ENCODE measurements at regions not wholly inside any gene's neighbourhood (a gene's known extent, or its start where the extent isn't known, plus 50 kb on each side); places are given as distances from the start of the nearest gene placed in this dataset.

DNA sequence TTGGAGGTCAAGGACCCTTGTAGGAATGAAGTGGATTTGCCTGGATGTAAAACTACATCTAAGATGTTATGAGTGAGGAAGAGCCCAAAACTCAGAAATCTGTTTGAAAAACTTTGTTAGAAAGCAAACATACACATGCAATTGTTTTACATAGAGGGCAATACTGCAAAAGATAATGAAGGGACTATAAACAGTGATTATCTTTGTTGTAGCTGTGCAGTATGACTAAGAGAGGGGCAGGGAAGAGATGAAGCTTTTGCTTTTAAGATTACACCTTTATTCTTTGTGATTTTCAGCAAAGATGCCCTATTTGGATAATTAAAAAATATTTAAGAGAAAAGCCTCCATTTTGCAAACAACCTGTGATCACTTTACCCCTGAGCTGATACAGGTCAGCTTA is 839.9 kb upstream of the RBFOX1 start:
- DNase-seq: no peak

DNA sequence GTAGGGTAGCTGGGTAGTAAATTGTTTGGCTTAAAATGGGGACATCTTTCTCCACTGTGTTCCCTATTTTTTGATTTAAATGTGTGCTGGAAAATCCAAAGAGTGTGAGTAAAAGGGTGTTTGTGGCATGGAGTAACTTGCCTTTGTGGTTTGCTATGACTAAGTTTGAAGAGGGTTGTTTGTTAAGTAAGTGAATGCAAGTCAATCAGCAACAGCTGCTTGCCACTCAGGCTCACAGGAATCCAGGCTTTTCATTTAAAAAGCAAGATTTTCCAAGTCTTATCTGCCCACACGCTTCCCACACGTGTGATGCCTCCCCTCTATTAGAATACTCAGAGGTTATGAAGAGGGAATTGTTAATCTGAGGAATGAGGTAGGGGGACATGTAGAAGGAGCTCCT is 847.7 kb upstream of the RBFOX1 start:
- DNase-seq: no peak

DNA sequence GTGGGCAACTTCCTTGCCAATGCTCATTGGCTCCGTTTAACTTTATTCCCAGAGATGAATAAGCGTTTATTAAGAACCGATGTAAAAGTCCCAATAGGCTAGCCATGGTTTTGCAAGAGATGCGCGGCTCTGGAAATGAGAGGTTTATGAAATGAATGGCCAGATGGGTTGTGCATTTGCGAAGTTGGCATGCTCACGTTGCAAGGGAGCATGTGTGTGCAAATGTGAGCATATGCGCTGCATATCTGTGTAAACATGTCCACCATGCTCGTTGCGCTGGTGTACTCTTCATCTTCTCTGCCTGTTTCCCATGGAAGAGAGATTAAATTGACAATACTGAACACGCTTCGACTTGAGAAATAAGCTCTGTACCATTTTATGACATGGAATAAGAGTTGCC is 848.6 kb upstream of the RBFOX1 start:
- DNase-seq: no peak

DNA sequence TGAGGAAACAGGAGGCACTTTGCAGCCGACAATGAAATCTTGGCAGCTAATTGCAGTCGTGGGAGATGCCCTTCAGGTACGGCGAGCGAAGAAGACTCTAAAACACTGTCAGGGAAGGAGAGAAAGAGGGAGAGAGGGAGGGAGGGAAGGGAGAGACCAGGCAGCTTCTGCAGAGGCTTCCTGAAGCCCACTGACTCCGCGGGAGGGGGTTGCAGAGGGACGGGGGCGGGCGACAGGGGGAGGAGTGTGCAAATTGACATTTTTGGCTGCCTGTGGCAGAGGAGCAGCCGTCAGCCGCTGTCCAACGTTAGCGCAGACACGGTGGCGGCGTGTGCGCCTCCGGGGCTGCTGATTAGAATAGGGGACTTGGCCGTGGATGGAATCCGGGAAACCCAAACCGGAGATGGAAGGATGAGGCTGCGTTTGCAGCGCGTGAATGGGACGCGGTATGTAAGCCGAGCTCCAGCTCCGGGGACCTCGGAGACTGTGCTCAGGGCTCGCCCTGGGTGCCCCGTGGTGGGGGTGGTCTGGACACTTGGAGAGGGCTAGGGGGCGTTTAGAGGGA is 849.1 kb upstream of the RBFOX1 start:
- no peak for DNase-seq

DNA sequence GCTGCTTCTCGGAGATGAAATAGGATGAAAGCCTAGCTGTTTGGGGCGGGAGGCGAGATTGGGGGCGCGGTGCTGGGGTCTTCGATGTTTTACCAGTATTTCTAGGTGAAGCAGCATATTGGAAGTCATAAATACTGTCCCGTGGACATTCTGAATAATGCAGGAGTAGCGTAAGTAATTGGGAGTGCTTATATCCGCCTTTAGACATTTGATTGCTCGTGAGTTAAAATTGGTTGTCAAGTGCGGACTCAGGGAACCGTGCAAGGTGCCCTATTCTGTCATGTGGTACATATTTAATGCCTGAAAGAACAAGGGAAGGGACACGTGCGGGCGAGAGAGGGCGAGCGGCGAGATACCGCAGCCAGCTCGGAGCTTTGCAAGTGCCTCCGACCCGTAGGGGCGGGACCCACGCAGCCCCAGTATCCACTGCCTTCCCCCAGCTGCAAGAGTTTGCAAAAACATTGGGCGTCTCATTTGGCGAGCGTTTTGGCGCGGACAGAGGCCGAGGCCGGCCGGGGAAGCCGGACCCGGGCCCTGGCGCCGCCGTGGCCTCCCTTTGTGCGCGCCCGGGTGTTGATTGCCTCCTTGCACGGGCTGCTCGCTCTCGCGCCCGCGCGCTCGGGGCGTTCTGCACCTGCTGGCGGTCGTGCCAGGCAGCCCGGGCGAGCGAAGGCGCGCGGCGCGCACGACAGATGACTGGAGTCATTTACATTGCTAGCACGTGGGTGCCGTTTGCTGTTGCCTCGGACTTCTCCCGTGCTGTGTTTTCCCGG is 849.8 kb upstream of the RBFOX1 start:
- no peak for DNase-seq

DNA sequence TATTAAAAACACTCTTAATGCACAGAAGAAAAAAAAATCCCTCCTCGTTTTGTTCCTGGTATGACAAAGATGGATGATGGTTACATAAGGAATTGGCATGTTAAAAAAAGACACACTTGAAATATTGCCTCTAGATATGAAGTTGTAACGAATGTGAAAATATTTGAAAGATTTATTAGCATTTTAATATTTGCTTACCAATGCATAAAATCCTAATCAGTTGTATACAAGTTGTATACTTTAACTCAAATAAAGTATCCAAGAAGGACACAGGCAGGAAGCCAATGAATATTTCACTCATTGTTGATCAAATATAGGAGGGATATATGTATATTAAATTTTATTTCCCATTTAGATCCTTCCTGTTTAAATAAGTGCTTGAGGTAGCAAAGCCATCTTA is 850.8 kb upstream of the RBFOX1 start:
- no peak for DNase-seq

DNA sequence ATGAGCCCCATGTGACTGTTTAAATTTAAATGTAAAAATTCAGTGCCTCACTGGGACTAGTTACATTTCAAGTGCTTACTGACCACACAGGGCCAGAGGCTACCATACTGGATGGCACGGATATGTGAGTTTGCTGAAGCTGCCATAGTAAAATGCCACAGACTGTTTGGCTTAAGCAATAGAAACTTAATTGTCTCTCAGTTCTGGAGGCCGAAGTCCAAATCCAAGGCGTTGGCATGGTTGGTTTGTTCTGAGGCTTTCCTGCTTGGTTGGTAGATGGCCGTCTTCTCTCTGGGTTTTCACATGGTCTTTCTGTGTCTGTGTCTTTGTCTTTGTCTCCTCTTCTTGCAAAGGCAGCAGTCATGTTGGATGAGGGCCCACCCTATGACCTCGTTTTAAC is 878.9 kb upstream of the RBFOX1 start:
- DNase-seq: no peak

DNA sequence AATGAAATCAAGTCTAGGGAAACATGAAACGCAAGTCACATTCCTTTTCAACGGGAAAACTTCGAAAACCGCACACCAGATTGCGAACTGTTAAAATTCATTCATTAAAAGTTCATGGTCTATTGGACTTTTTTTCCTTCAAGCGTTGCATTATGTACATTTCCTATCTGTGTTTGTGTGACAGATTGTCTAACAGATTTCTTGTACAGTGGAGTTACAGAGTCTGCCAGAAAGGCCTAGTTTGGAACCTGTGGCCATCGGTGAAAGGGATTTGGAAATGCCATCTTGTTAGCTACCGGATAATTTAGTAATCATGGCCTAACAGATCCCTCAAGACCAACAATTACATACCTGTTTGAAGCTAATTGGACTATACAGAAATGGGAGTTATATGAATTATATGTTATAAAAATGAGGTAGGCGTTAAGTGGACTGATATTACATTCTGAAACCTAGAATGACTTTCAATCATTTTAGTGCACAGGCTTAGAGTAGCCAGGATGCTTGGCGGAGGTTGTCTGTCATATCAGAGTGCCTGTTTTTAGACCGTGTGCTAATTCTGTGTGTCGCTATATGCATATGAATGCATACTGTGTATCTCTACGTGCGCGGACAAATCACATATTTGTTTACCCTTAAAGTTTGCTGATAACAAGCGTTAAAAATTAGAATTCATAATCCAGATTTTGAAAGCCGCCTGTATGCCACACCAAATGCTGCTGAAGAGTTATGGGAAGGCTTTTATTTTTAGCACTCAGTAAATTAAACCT is 885.4 kb upstream of the RBFOX1 start:
- no peak for DNase-seq

DNA sequence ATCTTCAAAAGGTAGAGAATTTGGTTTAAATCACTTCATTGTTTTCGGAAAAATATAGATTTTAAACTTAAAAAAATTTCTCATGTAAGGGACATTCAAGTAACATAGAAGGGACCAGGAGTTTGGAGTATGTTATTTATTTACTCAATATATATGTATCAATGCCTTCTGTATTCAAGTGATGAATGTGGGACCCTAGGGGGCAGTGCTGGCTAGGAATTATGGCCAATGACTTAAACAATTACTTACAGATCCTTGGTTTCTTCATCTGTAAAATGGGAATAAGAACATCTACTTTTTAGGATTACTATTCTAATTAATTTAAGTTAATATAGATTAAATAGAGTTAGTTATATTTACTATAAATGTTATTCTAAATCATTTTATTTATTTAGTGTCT is 886.3 kb upstream of the RBFOX1 start:
- no peak for DNase-seq

DNA sequence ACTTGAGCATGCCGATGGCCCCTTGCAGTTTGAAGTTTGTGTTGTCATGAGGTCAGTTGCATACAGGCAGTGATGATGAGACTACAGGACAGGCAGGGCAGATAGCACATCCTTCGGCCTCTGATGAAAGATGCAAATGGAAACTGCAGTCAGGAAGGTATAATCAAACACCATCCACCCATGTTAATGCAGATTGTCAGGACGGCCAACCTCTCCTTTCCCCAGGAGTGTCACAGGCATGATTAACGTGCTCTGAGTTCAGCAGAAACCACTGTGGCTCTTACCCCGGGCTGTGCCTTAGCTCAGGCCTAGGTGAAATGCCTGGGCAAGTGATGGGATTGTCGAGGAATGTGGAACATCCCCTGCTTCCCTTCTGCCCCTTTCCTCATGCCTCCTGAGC is 893.5 kb upstream of the RBFOX1 start:
- DNase-seq: no peak

DNA sequence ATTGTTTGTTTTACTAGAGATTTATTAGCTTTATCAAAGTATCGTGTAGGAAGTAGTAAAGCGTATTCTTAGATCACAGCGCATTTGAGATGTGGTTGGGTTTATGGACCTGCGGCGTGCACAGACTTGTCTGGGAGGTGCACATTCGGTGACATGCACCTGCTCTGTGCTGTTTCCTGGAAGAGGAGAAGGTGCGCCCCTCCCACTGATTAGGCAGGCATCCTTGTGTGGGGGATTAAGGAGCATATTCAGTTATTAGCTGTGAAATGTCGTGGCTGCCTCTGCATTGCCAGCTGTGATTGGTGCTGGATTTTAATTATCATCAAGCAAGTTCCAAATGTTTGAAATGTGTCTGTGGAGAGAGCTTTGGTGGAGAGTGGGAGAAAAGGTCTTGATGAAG is 903.8 kb upstream of the RBFOX1 start:
- no peak for DNase-seq

DNA sequence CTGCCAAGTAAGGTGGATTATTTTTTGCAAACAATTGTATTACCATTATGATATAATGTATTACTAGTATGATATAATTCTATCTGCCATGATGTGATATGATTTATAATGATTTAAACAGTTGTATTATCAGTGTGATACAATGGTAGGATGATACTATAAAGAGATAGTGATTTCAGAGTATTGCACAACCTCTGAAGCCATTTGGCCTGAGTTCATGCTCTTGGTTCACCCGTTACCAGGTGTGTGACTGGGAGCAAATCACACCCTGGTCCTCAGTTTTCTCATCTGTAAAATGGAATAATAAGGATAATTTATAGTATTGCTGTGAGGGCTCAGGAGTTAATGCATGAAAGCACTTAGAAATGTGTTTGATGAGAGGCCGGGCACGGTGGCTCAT is 905.0 kb upstream of the RBFOX1 start:
- no peak for DNase-seq

DNA sequence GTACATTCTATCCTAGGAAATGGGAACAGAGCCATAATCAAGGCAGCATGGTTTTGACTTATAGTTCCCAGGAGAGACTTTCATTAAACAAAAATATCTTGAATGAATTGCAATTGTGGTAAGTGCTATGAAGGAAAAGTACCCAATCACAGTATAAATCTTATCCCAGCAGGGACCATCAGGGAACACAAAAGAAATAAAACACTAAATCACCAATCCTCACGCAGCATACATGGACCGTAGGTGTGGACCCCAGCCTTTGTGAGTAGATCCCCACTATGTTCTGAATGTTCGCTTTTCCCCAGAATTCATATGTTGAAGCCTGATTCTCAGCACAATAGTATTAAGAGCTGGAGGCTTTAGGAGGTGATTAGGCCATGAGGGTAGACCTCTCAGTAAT is 925.0 kb upstream of the RBFOX1 start:
- no peak for DNase-seq

DNA sequence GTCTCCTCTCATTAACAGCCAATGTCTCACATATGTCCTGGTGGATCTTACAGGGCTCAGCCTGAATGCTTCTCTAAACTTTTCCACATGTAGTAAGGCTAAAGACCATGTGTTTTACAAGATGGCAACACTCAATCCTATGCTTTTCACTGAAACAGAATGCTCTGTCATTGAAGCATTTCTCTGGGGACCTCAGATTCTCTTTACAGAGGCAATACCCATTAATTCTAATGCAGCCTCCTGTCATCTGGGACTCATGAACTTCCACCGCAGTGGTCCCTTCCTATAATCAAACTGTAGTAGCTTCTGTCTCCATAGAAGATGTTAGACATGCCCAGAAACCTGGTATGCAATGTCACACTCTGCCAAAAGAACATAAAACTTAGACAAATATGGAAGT is 926.6 kb upstream of the RBFOX1 start:
- no peak for DNase-seq

DNA sequence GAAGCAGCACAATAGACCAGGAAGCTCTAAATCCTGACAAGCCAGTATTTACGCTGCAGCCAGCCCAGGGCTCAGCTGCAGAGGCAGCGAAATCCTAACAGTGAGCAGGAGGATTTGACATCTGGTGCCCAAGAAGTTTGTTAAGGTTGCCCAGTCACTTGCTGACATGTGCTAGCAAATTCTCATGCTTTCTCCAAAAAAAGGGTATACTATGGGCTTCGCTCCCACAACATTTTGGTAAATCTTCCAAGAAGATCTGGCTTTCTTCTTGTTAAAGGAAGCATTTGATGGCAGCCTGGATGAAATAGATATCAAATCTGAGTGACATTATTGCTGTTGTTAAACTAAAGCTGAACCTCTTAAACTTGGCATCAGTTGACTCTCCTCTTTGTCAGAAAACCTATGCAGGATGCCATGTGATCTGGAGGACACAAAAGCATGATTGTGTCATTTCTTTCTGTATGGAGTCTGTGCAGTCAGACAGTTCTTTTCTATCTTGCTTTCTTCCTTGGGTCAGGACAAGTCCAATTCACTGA is 949.7 kb upstream of the RBFOX1 start:
- DNase-seq: no peak

DNA sequence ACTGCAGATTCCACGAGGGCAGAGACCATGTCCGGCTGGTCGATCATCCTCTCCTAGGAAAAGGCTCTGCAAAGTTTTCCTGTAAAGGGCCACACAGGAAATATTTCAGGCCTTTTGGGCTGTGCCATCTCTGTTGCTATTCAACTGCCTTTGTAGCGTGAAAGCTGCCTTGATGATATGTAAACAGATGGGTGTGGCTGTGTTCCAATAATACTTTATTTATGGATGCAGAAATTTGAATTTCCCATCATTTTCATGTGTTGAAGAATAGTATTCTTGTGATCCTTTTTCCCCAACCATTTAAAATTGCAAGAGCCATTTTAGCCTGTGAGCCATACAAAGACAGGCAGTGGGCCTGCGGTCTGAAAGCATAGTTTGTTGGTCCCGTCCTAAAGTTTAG is 950.7 kb upstream of the RBFOX1 start:
- no peak for DNase-seq

DNA sequence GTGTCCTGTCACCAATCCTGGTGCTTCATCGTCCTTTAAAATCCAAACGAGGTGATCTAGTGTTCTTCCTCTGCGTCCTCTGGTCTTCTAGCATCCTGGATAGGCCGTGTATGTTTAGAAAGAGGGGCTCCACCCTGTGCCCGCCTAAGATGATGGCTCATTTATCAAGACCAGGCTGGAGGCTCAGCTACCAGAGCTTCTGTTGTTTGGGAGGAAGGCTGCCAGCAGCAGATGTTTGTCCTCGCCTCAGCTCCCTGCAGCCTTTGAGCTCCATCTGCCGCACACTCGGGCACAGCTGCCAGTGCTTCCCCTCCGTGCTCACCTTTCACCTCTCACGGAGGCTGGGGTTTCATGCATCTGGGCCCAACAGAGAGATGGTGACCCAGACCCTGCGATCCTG is 954.7 kb upstream of the RBFOX1 start:
- DNase-seq: no peak

DNA sequence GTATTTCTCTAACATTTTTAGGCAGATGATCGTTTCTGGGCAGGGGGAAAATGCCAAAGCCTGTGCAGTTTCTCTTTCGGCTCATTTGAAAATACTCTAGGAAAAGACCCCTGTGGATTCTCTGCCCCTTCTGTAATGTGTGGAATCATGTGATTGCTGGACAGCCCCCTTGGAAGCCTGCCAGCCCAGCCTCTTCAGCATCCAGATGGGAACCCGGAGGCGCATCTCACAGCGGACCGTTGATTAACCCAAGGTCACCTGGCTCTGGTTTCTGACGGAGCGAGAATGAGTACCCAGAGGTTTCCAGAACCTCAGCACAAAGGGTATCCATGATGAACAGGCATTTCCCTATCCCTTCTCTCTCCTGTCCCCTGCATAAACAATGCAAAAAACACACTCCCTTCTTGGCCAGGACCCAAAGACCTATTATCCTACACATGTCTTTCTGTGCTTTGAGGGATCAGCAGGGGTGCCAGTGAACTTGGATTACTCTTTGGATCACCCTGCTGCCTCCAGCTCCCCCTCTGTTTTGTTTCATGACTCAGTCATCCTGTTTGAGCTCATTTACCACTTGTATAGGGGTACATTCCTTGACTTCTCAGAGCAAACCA is 957.1 kb upstream of the RBFOX1 start:
- no peak for DNase-seq

DNA sequence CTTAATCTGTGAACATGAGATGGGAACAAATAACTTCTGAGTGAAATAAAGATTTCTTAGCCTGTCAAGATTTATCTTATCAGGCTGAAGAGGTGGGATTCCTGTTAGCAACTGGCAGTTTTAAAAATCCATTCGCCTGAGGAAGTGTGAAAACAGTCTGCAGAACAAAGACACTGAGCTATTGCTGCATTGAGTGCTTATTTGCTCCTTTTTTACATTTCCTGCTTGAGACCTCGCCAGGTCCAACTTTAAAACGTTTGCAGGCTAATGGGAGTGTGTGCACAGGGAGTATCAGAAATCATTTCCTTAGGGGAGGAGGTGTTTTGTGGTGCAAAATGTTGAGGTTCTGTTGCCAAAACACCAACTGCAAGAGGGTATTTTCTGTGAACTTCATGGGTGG is 957.8 kb upstream of the RBFOX1 start:
- no peak for DNase-seq

DNA sequence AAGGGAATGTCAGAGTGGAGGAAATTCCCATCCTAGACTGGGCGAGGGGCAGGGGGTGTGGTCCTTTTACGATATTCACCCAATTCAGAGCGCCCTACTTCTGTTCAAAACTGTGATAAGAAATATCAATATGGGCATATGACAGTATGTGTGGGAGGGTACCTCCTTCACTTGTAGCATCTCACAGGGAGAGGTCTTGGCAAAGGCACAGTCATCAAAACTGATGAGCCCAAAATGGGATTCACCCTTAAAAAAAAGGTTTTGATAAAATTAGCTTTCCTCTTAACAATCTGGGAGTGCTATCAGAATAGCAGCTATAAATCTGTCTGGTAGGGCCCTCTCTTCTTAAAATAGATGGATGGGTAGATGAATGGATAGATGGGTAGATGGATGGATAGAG is 967.8 kb upstream of the RBFOX1 start:
- no peak for DNase-seq

DNA sequence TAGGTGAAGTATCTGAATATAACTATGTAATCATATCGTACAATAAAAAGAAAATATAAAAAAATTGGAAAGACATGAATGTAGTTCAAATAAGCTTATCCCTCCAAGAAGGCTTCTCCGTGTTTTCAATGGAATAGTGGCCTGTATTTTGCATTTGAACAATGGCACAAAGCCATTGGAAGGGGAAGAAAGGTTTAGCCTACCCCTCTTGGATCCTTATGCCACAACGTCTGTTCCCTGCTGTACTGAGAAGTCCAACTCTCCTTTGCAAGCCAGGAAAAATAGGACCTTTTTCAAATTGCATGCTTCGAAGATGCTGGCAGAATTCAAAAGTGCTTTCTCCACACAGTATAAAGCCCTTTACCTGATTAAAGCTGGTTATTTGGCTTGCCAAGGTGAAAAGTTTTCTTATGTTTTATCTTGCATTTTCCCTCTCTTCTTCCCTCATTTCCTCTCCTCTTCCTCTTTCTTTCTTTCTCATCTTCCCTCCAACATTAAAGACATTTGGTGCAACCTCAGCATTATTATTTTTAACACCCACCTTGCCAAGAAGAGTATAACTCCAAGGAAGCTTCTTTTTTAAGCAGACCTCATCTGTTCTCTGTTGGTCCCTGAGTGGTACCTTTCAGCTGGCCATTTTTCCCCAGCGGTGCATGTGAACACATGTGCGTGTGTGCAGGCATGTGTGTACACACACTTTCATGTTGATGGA is 968.6 kb upstream of the RBFOX1 start:
- DNase-seq: no peak

DNA sequence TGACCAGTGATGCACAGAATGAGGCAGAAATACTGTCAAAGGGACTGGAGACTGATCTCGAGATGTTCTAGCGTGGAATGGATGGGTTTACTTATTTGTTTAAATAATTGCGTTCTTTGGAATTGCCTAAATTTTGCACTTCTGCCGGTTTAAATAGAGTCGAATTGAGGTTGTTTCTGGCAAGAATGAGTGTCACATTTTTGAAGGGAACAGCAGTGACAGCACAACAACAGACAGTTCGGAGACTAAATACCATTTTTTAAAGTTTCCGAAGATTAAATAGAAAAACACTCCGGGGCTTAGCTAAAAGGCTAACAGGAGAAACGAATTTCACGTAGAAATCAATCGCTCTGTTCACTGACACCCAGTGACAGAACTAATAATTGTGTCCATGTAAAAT is 969.2 kb upstream of the RBFOX1 start:
- no peak for DNase-seq

DNA sequence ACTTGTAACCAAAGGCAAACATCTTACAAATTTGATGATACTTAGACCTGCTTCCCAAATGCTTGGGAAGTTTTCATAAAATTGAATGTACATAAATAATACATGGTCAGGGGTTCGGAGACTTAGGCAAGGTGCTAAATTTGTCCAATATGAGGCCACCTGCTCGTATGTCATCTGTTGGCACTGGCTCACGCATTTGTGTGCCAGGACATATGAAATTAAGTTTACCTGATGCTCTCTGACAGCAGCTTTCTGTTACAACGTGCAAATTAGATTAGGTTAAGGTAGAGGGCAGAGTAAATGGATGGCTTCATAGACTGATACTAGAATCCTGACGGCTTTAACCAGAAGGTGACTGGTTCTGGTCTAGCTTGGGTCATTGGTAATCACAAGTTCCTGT is 970.3 kb upstream of the RBFOX1 start:
- no peak for DNase-seq

Measured in NCI-H1092 (cell line).